MCF 10A (cell line): ENCODE measurements at regions not wholly inside any gene's neighbourhood (a gene's known extent, or its start where the extent isn't known, plus 50 kb on each side); places are given as distances from the start of the nearest gene placed in this dataset.

Experiments used
- BruUV-seq: library from RNA; stranded (reverse); fragments of 400-500 nt; replicated peaks from 2 replicates; lab custom pipeline; 2021; lab: Mats Ljungman, UMichigan
- CTCF ChIA-PET: fragments of 300-600 bp; sonication (Branson Sonifier 250); formaldehyde crosslinking; extraction: SDS; loops from one replicate; lab custom pipeline; 2021; ENCODE audit warnings: antibody characterized with exemption, inconsistent platforms; lab: Yijun Ruan, JAX
- POLR2A ChIA-PET: fragments of 300-600, 350-650 bp; sonication (Branson Sonifier 250); formaldehyde crosslinking; extraction: SDS; loops from one replicate; lab custom pipeline; 2020; ENCODE audit warnings: antibody characterized with exemption, inconsistent platforms; lab: Yijun Ruan, JAX
- DNase-seq: peaks from one replicate; pipeline ENCODE4 v3.0.0-alpha.2; 2018; ENCODE audit not compliant: unreplicated experiment
- H3K27ac Mint-ChIP-seq: one replicate; pipeline ENCODE4 v1.8.0; 2022; ENCODE audit warnings: mild to moderate bottlenecking, low read depth, mixed read lengths; ENCODE audit not compliant: unreplicated experiment
- H3K27me3 Mint-ChIP-seq: one replicate; pipeline ENCODE4 v1.8.0; 2022; ENCODE audit warnings: mixed read lengths; ENCODE audit not compliant: insufficient read depth, unreplicated experiment
- H3K36me3 Mint-ChIP-seq: one replicate; pipeline ENCODE4 v1.8.0; 2022; ENCODE audit warnings: mild to moderate bottlenecking, moderate library complexity, mixed read lengths; ENCODE audit not compliant: insufficient read depth, unreplicated experiment
- H3K4me1 Mint-ChIP-seq: one replicate; pipeline ENCODE4 v1.8.0; 2022; ENCODE audit warnings: mixed read lengths; ENCODE audit not compliant: insufficient read depth, unreplicated experiment
- H3K4me3 Mint-ChIP-seq: one replicate; pipeline ENCODE4 v1.8.0; 2022; ENCODE audit warnings: mild to moderate bottlenecking, moderate library complexity, mixed read lengths; ENCODE audit not compliant: unreplicated experiment
- H3K9me3 Mint-ChIP-seq: one replicate; pipeline ENCODE4 v1.8.0; 2022; ENCODE audit warnings: mixed read lengths; ENCODE audit not compliant: unreplicated experiment
- intact Hi-C: fragments of 100-400 bp; cut with micrococcal nuclease; formaldehyde crosslinking; loops from 2 replicates; pipeline ENCODE4 v1.14.1; 2022
- TF ChIP-seq, protein P1 (sequence below): fragments of 200-600 bp; IDR thresholded peaks from one replicate; pipeline ENCODE4 v1.8.0; 2022; ENCODE audit warnings: antibody characterized with exemption, mild to moderate bottlenecking; ENCODE audit not compliant: unreplicated experiment

DNA sequence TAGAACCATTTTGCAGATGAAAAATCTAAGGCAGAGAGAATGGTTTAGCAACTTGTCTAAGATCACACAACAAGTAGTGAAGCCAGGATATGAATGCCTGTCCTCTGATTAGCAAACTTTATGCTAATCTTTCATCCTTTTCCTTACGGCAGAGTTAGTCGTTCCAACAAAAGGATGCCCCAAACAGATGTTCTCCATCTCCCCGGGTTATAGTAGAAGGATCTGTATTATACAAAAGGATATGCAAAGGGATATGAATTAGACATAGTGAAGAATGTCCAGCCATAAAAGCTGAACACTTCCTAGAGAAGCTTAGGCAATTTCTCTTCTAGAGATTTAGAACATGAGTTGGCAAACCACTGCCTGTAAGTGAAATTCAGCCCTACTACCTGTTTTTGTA is 291.6 kb upstream of the DUSP10 start:
- Mint-ChIP-seq H3K9me3 (no peaks in the 10 kb centered on the region), H3K4me1 (no peaks in the 10 kb centered on the region), H3K27me3 (no peaks in the 10 kb centered on the region), H3K4me3 (no peak overlapping the region), H3K27ac (no peak overlapping the region), H3K36me3 (no peaks in the 10 kb centered on the region)
- TF ChIP-seq, protein P1, sequence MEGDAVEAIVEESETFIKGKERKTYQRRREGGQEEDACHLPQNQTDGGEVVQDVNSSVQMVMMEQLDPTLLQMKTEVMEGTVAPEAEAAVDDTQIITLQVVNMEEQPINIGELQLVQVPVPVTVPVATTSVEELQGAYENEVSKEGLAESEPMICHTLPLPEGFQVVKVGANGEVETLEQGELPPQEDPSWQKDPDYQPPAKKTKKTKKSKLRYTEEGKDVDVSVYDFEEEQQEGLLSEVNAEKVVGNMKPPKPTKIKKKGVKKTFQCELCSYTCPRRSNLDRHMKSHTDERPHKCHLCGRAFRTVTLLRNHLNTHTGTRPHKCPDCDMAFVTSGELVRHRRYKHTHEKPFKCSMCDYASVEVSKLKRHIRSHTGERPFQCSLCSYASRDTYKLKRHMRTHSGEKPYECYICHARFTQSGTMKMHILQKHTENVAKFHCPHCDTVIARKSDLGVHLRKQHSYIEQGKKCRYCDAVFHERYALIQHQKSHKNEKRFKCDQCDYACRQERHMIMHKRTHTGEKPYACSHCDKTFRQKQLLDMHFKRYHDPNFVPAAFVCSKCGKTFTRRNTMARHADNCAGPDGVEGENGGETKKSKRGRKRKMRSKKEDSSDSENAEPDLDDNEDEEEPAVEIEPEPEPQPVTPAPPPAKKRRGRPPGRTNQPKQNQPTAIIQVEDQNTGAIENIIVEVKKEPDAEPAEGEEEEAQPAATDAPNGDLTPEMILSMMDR: no peak
- no TSS peak for BruUV-seq
- ChIA-PET CTCF (interaction anchor here (0.6 to 0.8 kb wide), 2 partner anchors 17 to 323 kb away, joined by 3 to 4 read pairs; no protein-coding TSS in a partner anchor), POLR2A (interaction anchor here (0.6 kb wide), 1 partner anchor 136 kb away, joined by 3 read pairs; no protein-coding TSS in a partner anchor)
- DNase-seq: no peak
- intact Hi-C loops: no loop called here

DNA sequence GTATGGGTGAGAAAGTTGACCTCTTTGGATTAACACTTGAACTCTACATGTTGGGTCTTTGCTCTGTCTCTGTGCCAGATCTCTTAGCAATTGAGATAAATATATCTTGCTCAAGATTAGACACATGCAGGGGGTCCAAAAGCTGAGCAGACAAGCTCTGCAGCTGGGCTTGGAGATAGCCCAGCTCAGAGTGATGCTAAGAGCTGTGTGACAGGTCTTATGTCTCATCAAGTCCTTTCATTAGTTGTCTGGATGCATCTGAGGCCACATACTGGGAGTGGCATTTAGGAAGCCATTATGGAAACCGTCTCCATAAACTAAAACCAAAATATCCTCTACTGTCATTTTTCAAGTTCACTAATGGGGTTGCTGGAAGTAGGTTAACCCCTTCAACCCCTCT is 289.4 kb upstream of the DUSP10 start:
- BruUV-seq: no TSS peak
- Mint-ChIP-seq H3K4me1 (no peaks in the 10 kb centered on the region), H3K27ac (no peak overlapping the region), H3K27me3 (no peaks in the 10 kb centered on the region), H3K4me3 (no peak overlapping the region), H3K36me3 (no peaks in the 10 kb centered on the region), H3K9me3 (no peaks in the 10 kb centered on the region)
- ChIA-PET POLR2A (interaction anchor here (0.6 to 1.4 kb wide), 2 partner anchors 13 to 568 kb away, joined by 3 to 4 read pairs; no protein-coding TSS in a partner anchor), CTCF (interaction anchor here (0.5 kb wide), 1 partner anchor 245 kb away, joined by 3 read pairs; no protein-coding TSS in a partner anchor)
- TF ChIP-seq, protein P1: no peak
- no peak for DNase-seq
- intact Hi-C loops: no loop called here

DNA sequence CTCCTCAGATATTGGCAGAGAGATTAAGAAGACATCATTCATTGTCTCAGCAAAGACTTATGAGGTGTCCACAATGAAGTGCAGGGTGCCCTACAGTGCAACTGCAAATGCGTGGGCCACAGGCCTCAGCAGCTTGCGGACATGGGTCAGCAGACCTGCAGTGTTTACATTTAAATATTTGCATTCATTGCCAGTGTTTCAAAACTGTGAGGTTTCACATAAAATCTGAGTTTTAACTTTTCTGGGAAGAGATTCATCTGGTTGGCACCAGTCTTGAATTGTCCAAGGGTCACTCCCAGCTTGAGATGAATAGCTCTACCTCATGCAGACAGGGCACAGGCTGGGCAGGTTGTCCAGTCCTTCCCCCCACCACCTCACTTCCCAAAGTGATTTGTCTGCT is 286.8 kb upstream of the DUSP10 start:
- intact Hi-C loops: no loop called here
- BruUV-seq: no TSS peak
- Mint-ChIP-seq H3K27ac (no peak overlapping the region), H3K4me1 (no peaks in the 10 kb centered on the region), H3K4me3 (no peak overlapping the region), H3K27me3 (no peaks in the 10 kb centered on the region), H3K36me3 (no peaks in the 10 kb centered on the region), H3K9me3 (no peaks in the 10 kb centered on the region)
- ChIA-PET POLR2A (no interaction called here), CTCF (interaction anchor here (0.6 to 1.8 kb wide), 6 partner anchors 9 to 551 kb away, joined by 3 to 5 read pairs (median 3); no protein-coding TSS in a partner anchor)
- TF ChIP-seq, protein P1: no peak
- DNase-seq: no peak

DNA sequence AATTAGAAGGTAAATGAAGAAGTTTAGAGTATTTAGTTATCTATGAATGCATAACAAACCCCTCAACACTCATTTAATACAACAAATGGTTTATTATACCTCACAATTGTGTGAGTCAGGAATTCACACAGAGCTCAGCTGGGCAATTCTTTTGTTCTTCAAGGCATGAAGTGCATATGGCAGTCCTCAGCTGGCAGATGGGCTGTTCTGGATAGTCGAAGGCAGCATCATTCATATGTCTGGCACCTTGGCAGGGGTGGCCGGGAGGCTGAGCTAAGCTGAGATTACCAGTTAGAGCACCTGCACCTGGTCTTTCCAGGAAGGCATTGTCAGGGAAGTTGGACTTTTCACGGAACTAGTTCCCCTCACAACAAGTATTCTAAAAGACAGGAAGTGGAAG is 286.2 kb upstream of the DUSP10 start:
- Mint-ChIP-seq H3K4me1 (no peaks in the 10 kb centered on the region), H3K9me3 (no peaks in the 10 kb centered on the region), H3K36me3 (no peaks in the 10 kb centered on the region), H3K27ac (no peak overlapping the region), H3K4me3 (no peak overlapping the region), H3K27me3 (no peaks in the 10 kb centered on the region)
- intact Hi-C loops: no loop called here
- no peak for DNase-seq
- TF ChIP-seq, protein P1: no peak
- CTCF ChIA-PET: interaction anchor here (0.6 to 1.8 kb wide), 7 partner anchors 9 to 551 kb away, joined by 3 to 5 read pairs (median 3); no protein-coding TSS in a partner anchor
- no TSS peak for BruUV-seq
- POLR2A ChIA-PET: interaction anchor here (0.9 kb wide), 1 partner anchor 286 kb away, joined by 3 read pairs; no protein-coding TSS in a partner anchor
